LoVo (cell line): ENCODE measurements at regions not wholly inside any gene's neighbourhood (a gene's known extent, or its start where the extent isn't known, plus 50 kb on each side); places are given as distances from the start of the nearest gene placed in this dataset.

Experiments
- DNase-seq: peaks from one replicate; pipeline ENCODE4 v3.0.0-alpha.2; 2016; ENCODE audit warnings: low spot score

DNA sequence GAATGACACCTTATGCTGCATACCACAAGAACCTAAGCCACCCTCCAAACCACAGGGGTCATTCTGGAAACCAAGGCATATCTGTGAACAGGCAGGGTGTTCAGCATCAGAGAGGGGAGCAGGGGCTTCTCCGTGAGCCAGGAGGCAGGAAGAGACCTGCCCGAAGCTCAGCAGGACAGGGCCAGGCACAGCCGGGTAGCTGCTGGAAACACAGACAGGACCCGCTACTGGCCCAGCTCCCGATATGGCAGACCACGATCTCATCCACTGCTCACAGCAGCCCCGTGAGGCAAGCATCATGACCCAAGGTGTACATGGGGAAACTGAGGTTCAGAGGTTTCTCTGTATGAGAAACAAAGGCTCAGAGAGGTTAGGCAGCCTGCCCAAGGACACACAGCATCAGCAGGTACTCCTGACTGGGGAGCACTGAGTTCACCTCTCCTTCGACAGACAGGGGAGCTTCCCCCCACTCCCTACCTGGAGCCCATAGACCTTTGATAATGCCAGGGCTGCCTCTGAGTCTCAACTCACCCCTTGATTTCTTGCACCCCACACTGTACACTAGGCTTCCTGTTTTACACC lies 317.7 kb downstream of the MATN1 start:
- no peak for DNase-seq

DNA sequence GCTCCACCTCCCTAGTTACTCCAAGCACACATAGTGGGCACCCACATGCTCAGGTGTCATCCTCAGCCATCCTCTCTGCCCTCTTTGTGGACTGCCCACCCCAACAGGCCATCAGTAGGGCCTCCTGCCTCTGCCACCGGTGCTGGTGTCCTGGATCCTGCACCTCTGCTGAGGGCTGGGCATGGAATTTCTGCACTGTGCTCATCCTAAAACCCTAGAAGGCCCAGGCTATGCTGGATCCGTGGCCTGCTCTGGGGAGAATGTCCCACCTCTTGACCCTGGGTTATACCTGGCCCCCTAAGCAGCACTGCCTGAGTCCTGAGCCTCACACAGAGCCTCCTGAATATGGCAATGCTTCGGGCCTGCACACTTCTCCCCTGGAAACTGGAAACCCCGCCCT lies 318.3 kb downstream of the MATN1 start:
- DNase-seq = no peak

DNA sequence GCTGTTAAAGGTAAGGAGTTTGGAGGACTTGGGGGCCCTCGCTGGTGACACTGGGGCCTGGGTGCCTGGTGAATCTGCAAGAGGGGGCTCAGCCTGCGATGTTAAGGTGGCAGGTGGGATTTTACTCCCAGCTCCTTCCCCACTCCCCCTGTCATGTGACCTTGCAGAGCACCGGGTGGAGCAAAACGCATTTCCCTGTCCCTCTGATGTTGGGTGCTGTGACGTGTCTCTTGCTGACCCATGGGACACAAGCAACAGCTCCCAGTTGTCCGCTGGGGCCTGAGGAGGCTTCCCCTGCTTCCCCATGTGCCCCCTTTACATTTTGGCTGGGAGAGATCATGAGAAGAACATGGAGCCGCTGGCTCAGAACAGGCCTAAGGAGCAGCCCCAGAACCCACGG lies 319.0 kb downstream of the MATN1 start:
- no peak for DNase-seq

DNA sequence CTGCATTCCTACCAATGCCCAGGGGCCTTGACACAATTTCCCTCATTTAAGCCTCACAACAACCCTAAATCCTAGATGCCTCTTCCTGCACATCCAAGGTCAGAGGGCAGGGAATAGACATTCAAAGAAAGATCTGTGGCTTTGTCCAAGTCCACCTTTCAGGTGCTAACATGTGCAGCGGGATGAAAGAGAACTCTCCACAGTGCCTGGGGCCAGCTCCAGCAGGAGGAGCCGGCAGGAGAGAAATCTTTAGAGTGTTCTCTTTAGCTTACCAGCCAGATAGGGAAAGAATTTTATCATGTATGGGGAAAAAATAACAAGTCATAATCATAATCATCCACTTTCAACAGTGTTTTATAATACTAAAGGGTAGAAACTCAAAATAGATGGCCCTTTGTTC lies 319.7 kb downstream of the MATN1 start:
- DNase-seq = no peak

DNA sequence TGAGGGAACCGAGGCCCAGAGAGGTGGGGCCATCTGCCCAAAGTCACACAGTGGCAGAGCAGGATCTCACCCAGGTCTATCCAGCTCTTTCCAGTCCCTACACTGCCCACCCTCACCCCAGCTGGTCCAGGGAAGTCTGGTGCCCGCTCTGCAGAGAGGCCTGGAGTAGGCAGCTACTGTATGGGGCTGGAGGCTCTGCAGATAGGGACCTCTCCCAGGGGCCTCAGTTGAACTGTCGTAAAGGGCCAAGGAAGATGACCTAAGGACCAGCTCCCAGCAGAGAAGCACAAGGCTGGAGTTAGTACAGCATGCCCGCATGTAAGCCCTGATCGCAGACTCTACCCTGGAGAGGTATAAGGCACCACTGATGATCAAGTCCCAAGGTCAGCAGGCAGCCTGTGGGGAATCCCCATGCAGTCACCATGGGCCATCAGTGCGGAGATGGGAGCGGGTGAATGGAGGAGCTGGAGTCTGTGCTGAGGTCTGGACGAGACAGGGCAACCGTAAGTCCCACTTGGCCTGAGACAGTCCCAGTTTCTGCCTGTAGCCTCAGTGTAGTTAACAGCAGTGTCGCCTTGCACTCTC lies 320.2 kb downstream of the MATN1 start:
- no peak for DNase-seq

DNA sequence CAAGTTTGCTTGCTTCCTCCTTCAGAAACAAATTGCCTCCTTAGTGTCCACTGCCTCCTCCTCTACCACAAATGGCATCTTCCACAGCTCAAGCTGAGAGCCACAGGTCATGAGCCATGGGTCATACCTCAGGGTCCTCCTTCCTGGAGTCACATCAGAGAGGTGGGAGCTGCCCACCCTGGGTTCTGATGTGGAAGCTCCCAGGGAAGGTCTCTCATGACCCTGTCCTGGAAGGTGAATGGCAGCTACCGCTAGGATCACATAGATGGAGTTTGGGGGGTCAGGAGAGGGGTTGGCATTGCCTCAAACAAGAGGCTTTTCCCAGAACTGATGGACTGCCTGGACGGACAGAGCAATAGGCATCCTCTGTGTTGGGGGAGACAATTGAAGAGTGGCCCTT lies 321.4 kb downstream of the MATN1 start:
- no peak for DNase-seq

DNA sequence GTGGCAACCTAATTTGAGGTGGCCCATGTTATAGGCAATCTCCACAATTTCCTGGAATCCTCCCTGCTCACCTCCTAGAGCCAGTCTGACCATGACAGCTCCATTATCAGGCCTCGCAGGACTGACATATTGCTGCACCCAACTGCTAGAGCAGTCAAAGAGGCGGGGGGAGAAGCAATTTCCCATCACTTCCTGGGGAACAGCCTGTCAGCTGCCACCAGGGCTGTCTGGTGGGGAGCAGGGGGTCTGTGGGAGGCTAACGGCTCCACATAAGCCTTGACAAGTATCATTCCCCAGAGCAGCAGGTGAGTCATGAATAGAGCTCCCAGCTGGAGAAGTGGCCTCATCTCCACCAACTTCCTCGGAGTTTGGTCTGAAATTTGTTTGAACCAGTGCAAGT lies 322.9 kb downstream of the MATN1 start:
- DNase-seq = no peak

DNA sequence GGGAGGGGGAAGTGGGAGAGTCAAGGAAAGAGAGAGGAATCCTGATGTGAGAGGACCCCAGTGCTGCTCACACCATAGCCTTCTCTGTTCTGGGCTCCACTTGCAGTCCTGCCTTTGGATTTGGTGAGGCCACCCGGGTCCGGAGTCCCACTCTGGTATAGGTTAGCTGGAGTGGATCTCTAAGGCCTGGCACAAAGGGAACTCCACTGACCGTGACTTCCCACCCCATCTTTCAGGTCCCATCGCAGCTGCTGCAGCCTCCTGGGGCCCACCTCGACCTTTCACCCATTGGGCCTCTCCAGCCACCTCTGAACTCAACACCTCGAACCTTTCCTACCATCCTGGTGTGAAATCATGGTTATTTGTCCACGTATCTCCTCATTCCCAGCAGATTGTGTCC lies 324.4 kb downstream of the MATN1 start:
- DNase-seq = no peak

DNA sequence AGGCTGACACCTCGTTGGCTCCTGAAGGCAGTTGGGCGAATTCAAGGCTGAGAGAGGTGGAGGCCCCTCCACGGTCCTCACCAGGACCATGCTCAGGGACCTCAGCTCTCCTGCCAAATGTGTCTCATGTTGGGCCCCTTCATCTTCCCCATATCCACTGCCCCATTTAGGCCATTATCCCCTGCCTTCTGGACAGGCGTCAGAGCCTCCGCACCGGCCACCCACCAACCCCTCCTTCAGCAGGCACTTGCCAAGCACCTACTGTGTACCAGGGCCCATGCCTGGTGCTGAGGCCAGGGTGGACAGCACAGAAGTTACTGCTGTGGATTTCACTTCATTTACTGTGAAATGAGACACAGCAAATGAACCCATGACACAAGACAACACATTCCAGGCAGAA lies 325.8 kb downstream of the MATN1 start:
- no peak for DNase-seq

DNA sequence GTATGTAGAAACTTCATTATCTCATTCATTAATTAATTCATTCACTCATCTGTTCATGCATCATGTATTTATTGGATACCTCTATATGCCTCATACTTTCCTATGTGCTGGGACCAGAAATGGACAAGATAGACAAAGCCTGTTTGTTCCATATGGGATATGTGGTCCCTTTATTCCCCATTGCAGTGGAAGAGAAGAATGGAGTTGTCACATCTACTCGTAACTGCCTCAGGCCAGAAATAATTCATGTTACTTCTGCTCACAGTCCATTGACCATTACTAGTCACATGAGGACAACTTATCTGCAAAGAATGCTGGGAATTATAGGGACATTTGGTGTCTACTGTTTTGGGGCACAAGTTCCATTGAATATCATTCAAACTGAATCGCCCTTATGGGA lies 327.8 kb downstream of the MATN1 start:
- no peak for DNase-seq

DNA sequence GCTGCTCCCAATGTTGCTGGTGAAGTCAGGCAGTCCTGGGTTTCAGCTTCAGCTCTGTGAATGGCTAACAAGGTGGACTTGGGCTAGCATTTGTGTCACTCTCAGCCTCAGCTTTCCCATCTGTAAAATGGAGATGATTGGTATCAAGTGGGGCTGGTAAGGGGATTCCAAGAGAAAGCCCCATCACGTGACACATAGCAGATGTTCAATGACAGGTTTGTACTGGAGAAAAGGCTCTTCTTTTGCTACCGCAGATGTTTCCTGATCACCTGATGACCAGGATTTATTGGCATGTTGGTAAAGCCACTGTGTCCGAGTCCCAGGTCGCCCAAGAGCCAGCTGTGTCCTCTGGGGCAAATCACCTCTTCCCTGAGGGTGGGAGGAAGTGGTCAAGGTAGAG lies 335.0 kb downstream of the MATN1 start:
- DNase-seq = no peak

DNA sequence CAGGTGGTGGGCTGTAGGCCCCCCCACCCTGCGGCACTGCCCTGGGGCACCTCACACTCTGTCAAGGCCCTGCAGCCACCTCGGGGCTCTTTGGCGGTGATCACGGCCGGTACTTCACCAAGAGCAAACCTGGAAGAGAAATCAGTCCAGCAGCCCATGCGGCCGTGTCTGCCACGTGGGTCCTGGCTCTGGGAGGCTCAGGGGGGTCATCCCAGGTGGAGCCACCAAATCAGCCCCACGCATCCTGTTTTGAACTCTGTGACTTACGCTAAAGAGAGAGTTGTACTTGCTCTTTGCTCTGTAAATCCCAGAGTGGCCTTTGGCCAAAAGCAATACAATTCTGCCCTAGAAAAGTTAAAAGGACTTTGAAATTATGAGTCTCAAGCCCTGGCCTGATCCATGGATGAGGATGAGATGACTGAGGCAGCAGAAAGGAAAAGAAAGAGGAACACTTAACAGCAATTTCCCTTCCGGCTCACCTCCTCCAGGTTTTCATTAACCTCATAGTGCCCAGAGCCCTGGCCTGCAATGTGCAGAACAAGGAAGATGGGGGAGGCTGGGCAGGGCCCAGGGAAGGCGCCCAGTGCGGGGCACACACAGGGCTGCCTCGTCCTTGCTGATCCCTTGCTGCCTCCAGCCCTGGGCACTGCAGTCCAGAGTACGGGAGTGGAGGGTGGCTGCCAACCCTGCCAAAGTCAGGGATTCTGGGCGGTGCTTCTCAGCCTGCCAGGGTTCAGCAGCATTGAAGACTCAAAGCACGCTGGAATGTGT lies 337.0 kb downstream of the MATN1 start:
- DNase-seq = no peak

DNA sequence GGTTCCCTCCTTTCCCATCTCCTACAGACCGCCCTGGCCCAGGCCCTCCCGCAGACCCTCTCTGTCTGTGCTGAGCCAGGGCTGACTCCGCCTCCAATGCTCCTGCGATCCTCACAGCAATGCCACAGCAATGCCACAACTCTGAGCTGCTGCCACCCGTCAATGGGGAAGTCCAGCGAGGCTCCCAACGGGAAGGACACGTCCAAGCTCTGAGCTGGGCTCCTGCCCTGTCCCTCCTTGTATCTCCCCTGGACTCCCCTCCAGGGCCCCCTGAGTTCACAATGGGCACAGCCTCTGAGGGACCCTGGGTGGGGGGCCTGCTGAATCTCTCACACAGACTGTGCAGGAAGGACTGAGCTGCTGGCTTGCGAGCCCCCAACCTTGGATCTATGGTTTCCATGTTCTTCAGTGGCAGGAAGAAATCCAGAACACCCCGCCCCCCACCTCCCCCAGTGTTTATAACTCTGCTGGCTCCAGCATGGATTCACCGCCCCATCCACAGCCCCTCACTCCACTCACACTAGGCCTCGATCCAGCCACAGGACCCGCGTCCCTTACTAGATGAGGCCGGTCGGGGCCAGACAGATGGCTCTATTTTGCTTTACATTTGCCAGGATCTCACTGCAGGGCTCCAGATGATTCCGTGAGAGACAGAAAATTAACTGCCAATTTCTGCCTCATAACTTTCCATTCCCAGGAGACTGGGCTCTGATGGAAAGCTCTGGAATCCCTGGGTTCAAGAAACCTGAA lies 338.0 kb downstream of the MATN1 start:
- no peak for DNase-seq

DNA sequence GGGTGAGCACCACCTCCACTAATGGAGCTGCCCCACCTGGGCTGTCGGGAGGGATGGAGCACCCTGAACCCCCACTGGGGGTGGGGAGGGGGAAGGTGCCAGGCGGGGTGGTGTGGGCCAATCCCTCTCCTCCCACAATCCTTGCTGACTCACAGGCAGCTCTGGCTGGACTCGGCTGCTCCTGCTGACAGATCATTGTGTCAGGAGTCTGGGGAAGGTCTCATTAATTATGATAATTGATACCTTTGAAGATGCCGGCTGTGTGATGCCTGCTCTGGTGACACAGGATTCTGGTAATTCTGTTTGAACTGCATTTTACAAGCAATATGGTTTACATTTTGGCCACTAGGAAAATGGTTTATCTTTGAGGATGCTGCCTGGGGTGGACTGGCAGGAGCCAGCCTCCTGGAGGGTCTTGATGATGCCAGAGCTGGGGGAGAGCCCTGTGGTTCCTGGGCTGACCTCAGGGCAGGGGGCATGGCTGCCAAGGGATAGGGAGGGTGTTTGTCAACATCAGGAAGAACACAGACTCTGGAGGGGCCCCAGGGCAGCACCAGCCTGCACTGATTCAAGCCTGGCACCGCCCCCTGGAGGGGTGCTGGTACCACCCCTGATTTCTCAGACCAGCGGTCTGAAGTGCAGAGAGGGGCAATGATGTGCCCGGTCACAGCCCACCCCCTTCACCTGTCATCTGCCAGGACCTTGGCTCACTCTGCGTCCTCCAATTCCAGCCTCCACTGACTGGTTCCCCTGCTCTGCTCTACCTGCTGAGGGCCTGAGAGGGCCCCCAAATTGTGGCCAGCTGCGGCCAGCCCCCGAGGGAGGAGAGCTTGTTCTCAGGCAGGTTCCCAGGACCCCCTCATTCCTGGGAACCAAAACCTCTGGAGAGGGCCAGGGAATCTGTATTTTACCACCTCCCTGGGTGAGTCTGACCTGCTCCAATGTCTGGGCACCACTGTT lies 338.8 kb downstream of the MATN1 start:
- no peak for DNase-seq

DNA sequence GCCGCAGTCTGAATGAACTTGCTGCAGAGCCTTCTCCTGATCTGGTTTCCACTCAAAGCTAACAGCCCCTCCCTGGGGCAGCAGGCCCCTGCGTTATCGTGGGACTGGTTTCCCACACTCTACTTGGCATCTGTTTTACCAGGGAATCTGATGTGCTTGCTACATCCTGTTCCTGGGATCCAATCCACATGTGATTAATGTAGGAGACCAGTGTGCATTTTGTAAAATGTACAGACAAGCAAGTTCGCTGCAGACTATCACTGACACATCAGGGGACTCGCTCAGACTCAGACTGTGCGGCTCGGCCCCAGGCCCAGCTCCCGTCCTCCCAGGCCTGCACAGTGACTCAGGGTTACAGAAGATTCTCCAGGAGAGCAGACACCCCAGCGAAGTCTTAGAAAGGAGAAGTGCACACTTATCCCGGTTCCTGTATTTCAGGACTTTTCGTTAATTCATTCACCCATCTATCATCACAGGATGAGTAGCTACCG lies 340.1 kb downstream of the MATN1 start:
- DNase-seq = no peak

DNA sequence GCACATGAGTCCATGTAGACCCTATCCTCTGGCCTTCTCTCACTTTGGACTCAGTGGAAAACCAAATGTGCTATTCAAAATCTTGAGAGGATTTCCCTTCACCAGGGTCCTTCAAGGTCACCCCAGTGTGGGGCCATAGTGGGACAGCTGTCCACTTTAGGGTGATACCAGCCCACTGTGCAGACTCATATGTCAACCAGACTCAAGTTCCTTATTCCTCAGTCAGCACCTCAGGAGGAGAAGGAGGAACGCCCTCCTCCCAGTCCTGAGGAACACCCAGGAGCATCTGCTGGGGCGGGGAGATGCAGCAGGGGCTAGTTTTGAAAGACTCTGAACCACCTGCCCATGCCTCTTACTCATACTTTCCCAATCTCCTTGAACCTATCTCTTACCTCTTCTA lies 340.9 kb downstream of the MATN1 start:
- DNase-seq = no peak

DNA sequence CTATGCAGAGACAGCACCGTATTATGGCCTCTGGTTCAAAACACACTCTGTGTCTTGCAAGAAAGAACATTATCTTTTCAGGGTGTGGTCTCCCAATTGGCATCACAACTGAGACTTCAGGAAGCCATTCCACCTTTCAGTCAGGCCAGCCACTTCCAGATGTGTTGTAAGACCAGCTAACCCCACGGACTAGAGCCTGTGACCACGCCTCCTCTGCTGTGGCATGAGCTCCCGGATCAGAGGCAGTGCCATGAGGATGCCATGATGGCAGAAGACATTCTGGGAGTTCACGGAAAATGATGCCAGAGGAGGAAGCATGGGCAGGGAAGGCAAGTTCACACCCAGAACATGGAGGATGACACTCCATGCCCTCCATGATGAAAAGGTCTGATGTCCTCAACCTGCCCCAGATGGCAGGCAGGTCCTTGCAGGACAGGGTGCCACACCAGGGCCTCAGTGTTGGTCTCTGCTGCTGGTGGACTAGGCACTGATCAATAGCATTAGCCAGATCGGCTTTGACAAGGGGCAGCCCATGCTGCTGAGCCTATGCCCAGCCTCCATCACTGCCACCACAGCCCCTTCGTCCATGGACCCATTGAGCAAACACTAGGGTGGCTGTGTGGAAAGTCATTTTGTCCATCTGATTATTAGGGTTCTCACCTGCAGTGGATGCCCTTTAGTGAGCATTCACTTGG lies 341.6 kb downstream of the MATN1 start:
- no peak for DNase-seq

DNA sequence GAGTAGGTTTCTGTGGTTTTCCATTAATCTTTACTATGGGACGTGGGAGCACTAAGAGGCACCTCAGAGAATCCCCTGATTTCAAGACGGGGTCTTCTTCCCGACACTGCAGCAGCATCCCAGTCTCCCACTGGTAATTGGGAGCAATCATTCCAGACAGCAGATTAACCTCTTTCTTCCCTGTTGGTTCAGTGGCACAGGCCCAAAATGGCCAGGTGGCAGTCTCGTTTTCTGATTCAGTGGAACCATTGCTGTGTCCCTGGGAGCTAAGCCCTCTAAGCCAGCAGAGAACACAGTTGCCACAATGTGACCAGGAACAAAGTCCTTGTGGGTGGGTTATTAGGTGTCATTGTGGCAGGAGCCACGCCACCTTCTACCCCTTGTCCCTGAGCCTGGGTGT lies 342.1 kb downstream of the MATN1 start:
- no peak for DNase-seq

DNA sequence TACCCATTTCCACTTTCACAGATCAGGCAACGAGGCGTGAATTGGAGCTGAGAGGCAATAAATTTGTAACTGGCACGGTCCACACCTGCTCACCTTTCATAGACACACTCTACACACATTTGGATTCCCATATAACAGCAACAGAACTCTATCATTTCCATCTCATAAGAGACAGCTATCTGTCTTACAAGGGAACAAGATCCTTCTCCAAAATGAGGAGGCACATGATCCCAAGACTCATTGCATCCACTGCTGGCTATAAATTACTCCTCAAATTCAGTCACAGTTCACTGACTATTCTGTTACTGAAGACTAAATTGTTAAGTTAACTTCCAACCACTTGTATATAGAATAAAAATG lies 342.8 kb downstream of the MATN1 start:
- no peak for DNase-seq

DNA sequence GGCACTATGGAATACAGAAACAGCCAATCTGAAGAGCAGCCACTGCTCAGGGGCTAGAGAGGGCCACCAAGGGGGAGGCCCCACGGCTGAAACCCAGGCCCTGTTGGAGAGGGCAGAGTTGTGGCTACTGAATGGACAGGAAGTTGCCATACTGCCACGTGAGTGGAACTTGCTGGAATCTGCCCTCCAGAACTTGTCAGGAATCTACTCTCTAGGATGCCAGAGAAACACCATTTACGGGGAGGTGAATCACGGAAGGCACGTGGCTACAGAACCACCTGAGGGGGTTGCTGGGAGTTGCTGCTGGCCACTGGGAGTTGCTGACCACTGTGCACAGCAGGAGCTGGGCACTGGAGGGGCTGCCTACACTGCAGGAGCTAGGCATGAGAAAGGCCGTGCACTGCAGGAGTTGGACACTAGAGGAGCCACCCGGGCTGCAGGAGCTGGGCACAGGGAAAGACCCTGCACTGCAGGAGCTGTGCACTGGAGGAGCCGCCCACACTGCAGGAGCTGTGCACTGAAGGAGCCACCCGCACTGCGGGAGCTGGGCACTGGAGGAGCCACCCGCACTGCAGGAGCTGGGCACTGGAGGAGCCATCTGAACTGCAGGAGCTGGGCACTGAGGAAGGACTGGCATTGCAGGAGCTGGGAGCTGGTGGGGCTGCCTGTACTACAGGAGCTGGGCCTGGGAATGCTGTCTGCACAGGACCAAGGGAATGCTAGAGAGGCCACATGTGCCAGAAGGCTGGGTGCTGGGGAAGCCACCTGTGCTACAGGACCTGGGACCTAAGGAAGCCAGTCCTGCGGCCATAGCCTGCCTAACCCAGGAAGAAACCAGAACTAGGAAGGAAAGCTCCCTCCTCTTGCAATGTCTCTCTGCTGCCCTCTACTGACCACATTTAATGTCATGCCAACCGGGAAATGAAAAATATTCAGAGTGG lies 343.4 kb downstream of the MATN1 start:
- peak; percentile 72 for DNase-seq
